ENCODE measurements at regions not wholly inside any gene's neighbourhood (a gene's known extent, or its start where the extent isn't known, plus 50 kb on each side); places are given as distances from the start of the nearest gene placed in this dataset.

DNA sequence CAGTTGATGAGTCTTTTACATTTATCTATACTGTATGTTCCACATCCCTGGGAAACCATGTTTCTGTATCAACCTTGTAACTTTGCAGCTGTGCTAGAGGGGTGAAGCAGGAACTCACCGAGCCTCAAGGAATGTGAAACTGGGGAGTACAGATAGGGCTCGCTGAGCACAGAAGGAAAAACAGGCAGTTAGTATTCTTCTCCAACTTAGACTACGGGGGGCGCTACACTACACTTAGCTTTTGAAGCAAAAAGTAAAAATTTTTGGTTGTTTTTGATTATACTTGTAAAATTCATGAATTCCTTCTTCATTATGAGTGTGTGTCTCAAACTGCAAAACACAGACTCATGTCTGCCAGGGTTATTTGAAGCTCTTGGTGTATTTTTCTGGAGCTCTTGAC, 132.7 kb upstream of the RGMA start:
- no peak overlapping the region for H4K91ac ChIP-seq (replicated peaks; ENCODE audit: insufficient read length, low read length)
- H3K79me2 ChIP-seq (ENCODE audit: control insufficient read depth in 1 of 2, insufficient read depth in 2 of 2, low read length in 2 of 2): no peaks in the 10 kb centered on the region
- ChIA-PET CTCF (ENCODE audit: partially characterized antibody) (interaction anchor here (0.6 to 3.1 kb wide), 27 partner anchors 8 to 1471 kb away, joined by 3 to 10 read pairs (median 3); no protein-coding TSS in a partner anchor), POLR2A (ENCODE audit: partially characterized antibody) (no interaction called here)
- H3K4ac ChIP-seq (replicated peaks; ENCODE audit: insufficient read length, low read depth, low read length): no peak overlapping the region
- no peak overlapping the region for H3K4me3 ChIP-seq (ENCODE audit: extremely low read depth in 1 of 4, insufficient read depth in 2 of 4, low read depth in 3 of 4, low read length in 4 of 4)
- H2BK20ac ChIP-seq (ENCODE audit: low read length): no peak overlapping the region
- H3K27me3 ChIP-seq (replicated peaks in 1 of 4; ENCODE audit: control insufficient read depth in 3 of 4, extremely low read depth in 1 of 4, insufficient read depth in 3 of 4, low read length in 3 of 4): no peaks in the 10 kb centered on the region
- H4K8ac ChIP-seq (ENCODE audit: extremely low read depth, insufficient read depth, low read length): no peak overlapping the region
- H2BK15ac ChIP-seq (ENCODE audit: low read length): no peak overlapping the region
- no peak overlapping the region for H3K4me2 ChIP-seq (ENCODE audit: insufficient read depth in 1 of 2, low read depth in 2 of 2, low read length in 2 of 2)
- no peak overlapping the region for H3K27ac ChIP-seq (ENCODE audit: low read depth, low read length)
- H3K18ac ChIP-seq (ENCODE audit: extremely low read depth, low read length): no peak overlapping the region
- no peak overlapping the region for H2BK5ac ChIP-seq (ENCODE audit: low read depth, low read length)
- H2AFZ ChIP-seq (ENCODE audit: low read length): no peak overlapping the region
- no peak overlapping the region for H3K14ac ChIP-seq (ENCODE audit: insufficient read length)
- WGBS, 2 experiments (ENCODE audit: extremely low coverage in 1 of 2, insufficient coverage in 1 of 2, insufficient read length in 1 of 2, insufficient replicate concordance in 2 of 2, low coverage in 1 of 2, low lambda C conversion rate in 2 of 2, missing lambda C conversion rate in 1 of 2): 56% methylated on average over 4 of the region's 4 CpGs; no CpG with 5 or more reads in 1 of the 2 experiments
- H3K23ac ChIP-seq (ENCODE audit: insufficient read length): no peak overlapping the region
- no peak overlapping the region for H2BK120ac ChIP-seq (replicated peaks; ENCODE audit: low read depth, low read length)
- no peaks in the 10 kb centered on the region for H4K20me1 ChIP-seq (replicated peaks in 1 of 2; ENCODE audit: control insufficient read depth in 1 of 2, insufficient read depth in 2 of 2, low read length in 2 of 2)
- FAIRE-seq (no peak), DNase-seq (ENCODE audit: low read depth in 1 of 2, low spot score in 2 of 2) (peak in 1 of 2 experiments; percentile 43)
- H3K4me1 ChIP-seq (replicated peaks in 1 of 4; ENCODE audit: control insufficient read depth in 3 of 4, insufficient read depth in 4 of 4, low read length in 3 of 4): no peaks in the 10 kb centered on the region
- H2AK5ac ChIP-seq (ENCODE audit: low read depth, low read length): no peak overlapping the region
- H3K36me3 ChIP-seq (ENCODE audit: control insufficient read depth in 2 of 4, insufficient read depth in 4 of 4, low read length in 3 of 4): no peaks in the 10 kb centered on the region
- H3K79me1 ChIP-seq (ENCODE audit: low read depth, low read length): no peaks in the 10 kb centered on the region
- no peak overlapping the region for H2BK12ac ChIP-seq (ENCODE audit: low read depth, low read length)
- H3K56ac ChIP-seq (replicated peaks; ENCODE audit: insufficient read length, low read depth, low read length): no peak overlapping the region
- no peak overlapping the region for H3K9ac ChIP-seq (replicated peaks in 1 of 4; ENCODE audit: extremely low read depth in 1 of 4, low read depth in 3 of 4, low read length in 3 of 4)
- TF ChIP-seq CBX5 (IDR thresholded peaks at IDR 0.05; ENCODE audit: low read depth, low read length) (no peak), NANOG (IDR thresholded peaks at IDR 0.05; ENCODE audit: insufficient read depth, low read depth, low read length, poor library complexity, severe bottlenecking) (no peak), E2F6 (IDR thresholded peaks at IDR 0.05) (no peak), BCL11A (IDR thresholded peaks at IDR 0.05; ENCODE audit: low read depth in 2 of 2, low read length in 2 of 2) (no peak), BRCA1 (IDR thresholded peaks at IDR 0.05; ENCODE audit: low read depth, low read length) (no peak), TAF1 (IDR thresholded peaks at IDR 0.05; ENCODE audit: low read depth, low read length) (no peak), CTCF (IDR thresholded peaks at IDR 0.05; ENCODE audit: control extremely low read depth in 1 of 3, insufficient read depth in 1 of 3, low read depth in 1 of 3, low read length in 3 of 3) (peak in 2 of 3 experiments; percentile 33 to 54; a peak in 2 of 4 replicates), RAD21 (IDR thresholded peaks at IDR 0.05 in 1 of 2, conservative IDR thresholded peaks at IDR 0.05 in 1 of 2; ENCODE audit: low read depth in 2 of 2, low read length in 2 of 2) (peak; percentile 45 to 59), TAF7 (optimal IDR thresholded peaks at IDR 0.05; ENCODE audit: borderline replicate concordance, low read depth, low read length) (no peak)
- H4K5ac ChIP-seq (ENCODE audit: insufficient read length, low read depth, low read length): no peak overlapping the region
- H3K9me3 ChIP-seq (ENCODE audit: insufficient read depth in 2 of 2, low read depth in 1 of 2, low read length in 1 of 2): no peaks in the 10 kb centered on the region
- H3K23me2 ChIP-seq (ENCODE audit: low read depth, low read length): no peaks in the 10 kb centered on the region

All from H1 (cell line).